Hepatocyte (in vitro differentiated cells): ENCODE measurements at regions not wholly inside any gene's neighbourhood (a gene's known extent, or its start where the extent isn't known, plus 50 kb on each side); places are given as distances from the start of the nearest gene placed in this dataset.

Experiments
- CTCF ChIP-seq: fragments of 200-600 bp; sonication (generic); IDR thresholded peaks from 2 replicates; pipeline ENCODE4 v1.5.1; 2016; ENCODE audit warnings: antibody characterized with exemption, mild to moderate bottlenecking; ENCODE audit not compliant: poor library complexity
- EZH2 ChIP-seq: fragments of 200-600 bp; sonication (generic); IDR thresholded peaks from 2 replicates; pipeline ENCODE4 v1.6.1; 2016; ENCODE audit warnings: antibody characterized with exemption, mild to moderate bottlenecking, borderline replicate concordance

GRCh38 chr3:10706156-10706739 is 109.8 kb upstream of the SLC6A11 start:
- TF ChIP-seq EZH2 (no peak), CTCF (no peak)
